HepG2 (cell line): ENCODE measurements at regions not wholly inside any gene's neighbourhood (a gene's known extent, or its start where the extent isn't known, plus 50 kb on each side); places are given as distances from the start of the nearest gene placed in this dataset.

Source experiments
- CBX1 ChIP-seq: IDR thresholded peaks from one replicate; pipeline ENCODE4 v1.6.1; 2016; ENCODE audit warnings: antibody characterized with exemption, low read depth
- GABPB1 ChIP-seq: IDR thresholded peaks from 2 replicates; pipeline ENCODE4 v1.6.1; 2016; ENCODE audit warnings: mild to moderate bottlenecking, missing genetic modification reagents, moderate library complexity, missing compliant biosample characterization
- NFE2L2 ChIP-seq: fragments of 150-350 bp; IDR thresholded peaks from 2 replicates; pipeline ENCODE4 v1.6.1; 2014; ENCODE audit warnings: low read length
- NR2C2 ChIP-seq: sonication (generic); formaldehyde crosslinking; IDR thresholded peaks from 2 replicates; pipeline ENCODE4 v1.4.0; 2020; ENCODE audit warnings: missing genetic modification reagents, mild to moderate bottlenecking, moderate library complexity, borderline replicate concordance
- RFXANK ChIP-seq: IDR thresholded peaks from 2 replicates; pipeline ENCODE4 v1.6.1; 2016
- ZBTB21 ChIP-seq: sonication (generic); formaldehyde crosslinking; IDR thresholded peaks from 2 replicates; pipeline ENCODE4 v1.4.0; 2020; ENCODE audit warnings: missing genetic modification reagents
- ZFYVE20 ChIP-seq: sonication (generic); formaldehyde crosslinking; IDR thresholded peaks from 2 replicates; pipeline ENCODE4 v1.8.0; 2023; ENCODE audit warnings: low read depth, mild to moderate bottlenecking, moderate library complexity, missing genetic modification reagents, borderline replicate concordance
- ZNF318 ChIP-seq: sonication (generic); formaldehyde crosslinking; IDR thresholded peaks from 2 replicates; pipeline ENCODE4 v1.4.0; 2020; ENCODE audit warnings: mild to moderate bottlenecking, missing genetic modification reagents
- ZNF574 ChIP-seq: sonication (generic); formaldehyde crosslinking; IDR thresholded peaks from 2 replicates; pipeline ENCODE4 v1.4.0; 2020; ENCODE audit warnings: missing genetic modification reagents

GRCh38 chr3:105274536-105274935 lies 92.2 kb upstream of the ALCAM start (continued):
- TF ChIP-seq ZNF318 (CRISPR knock-in tag) (no peak), RFXANK (no peak), GABPB1 (no peak), ZNF574 (CRISPR knock-in tag) (no peak), CBX1 (no peak), ZBTB21 (CRISPR knock-in tag) (no peak), NR2C2 (no peak), NFE2L2 (no peak), ZFYVE20 (CRISPR knock-in tag) (no peak)
